NCI-H2107 (cell line): ENCODE measurements at regions not wholly inside any gene's neighbourhood (a gene's known extent, or its start where the extent isn't known, plus 50 kb on each side); places are given as distances from the start of the nearest gene placed in this dataset.

ENCODE experiments used
- DNase-seq: peaks from one replicate; lab custom pipeline; 2025; lab: John Stamatoyannopoulos, UW

DNA sequence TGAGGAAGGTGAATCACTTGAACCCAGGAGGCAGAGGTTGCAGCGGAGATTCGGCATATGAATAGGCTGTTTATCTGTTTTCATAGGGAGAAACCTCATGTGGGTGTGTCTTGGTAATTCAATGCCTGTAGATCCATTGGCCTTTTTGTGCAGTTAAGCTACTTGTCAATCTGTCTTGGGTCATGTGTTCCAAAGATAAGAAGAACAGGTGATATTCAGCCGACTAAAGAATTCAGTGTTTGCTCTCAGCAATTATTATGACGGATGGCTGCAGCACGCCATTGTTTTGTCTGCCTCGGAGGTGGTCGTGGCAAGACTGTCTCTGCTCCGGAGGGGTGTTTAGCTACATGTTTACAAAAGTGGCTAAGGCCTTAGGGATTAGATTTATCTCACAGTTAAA lies 573.0 kb upstream of the PCDH9 start:
- no peak for DNase-seq

- DNase-seq: no peak
Observed at GRCh38 chr13:67792151-67792676, 562.1 kb upstream of the PCDH9 start.

DNA sequence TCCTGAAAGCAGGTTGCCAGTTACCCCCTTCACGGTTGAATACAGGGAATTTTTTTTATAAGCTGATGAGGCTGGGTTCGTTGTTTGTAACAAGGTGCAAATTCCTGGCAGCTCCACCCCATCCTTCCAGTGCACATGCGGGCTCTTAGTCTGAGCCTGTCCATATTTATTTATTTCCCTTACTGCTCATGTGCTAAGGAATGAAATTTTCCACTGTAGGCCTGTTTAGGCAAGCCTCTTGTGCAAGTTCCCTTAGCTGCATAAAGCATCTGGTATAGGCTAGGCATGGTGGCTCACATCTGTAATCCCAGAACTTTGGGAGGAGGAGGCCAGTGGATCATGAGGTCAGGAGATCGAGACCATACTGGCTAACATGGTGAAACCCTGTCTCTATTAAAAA lies 560.9 kb upstream of the PCDH9 start:
- no peak for DNase-seq

DNA sequence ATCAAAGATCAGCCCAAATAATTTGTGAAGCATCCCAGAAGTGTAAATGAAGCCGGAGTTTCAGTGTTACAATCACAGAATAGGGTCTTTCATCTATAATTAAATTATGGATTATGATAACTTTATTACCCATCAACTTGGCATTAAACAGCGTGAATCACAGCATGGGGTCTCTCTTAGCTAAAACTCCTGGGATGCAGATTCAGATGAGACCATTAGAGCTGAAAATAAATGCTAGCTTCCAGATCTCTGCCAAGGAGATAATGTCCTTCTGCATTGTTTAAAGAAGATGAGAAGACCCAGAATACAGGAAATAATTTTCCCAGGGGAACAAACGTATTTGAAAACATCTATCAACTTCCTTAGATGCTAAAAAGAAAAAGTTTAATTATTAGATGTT lies 546.0 kb upstream of the PCDH9 start:
- no peak for DNase-seq

DNA sequence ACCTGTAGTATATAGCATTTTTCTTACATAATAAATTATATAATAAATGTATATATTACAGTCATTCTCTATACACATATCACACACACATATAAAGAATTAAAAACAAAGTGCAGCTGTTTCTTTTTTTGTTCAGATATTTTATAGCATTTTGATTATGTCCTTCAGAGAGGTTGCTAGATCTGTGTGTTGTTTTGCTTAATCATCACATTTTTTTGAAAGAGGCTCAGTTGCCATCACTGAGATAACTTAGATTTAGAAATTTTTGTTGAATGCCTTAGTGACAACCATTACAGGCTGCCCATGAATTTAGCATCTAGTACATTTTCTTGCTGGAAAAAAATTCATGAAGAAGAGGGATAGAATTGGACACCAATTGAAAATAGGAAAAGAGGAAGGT lies 545.2 kb upstream of the PCDH9 start:
- DNase-seq: no peak

DNA sequence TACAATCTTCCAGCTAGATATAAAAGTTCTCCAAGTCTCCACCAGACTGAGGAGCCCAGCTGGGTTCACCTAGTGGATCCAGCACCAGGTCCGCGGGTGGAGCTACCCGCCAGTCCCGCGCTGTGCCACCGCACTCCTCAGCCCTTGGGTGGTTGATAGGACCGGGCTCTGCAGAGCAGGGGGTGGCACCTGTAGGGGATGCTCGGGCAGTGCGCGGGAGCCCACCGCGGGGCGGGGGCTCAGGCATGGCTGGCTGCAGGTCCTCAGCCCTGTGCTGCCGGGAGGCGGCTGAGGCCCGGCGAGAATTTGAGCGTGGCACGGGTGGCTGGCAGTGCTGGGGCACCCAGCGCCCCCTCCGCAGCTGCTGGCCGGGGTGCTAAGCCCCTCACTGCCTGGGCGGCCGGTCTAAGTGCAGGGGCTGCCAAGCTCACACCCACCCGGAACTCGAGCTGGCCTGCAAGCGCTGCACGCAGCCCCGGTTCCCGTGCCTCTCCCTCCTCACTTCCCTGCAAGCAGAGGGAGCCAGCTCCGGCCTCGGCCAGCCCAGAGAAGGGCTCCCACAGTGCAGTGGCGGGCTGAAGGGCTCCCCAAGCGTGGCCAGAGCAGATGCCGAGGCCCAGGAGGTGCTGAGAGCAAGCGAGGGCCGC lies 542.8 kb upstream of the PCDH9 start:
- no peak for DNase-seq

DNA sequence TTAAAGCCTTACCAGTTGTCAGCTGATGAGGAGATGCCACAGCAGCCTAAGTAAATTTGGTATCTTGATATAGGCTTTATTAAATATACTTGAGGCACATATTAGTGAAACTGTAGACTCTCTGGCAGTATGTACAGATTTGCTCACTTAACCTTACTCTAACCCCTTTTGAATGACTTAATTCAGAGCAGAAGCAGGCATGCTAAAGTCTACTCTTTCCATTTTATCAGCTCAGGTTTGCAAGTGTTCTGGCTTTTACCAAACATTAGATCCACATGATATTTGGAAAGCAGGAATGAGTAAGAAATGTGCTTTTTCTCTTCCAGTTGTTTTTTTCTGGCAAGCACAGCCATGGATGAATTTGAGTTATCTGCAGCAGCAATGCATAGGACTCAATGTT lies 541.0 kb upstream of the PCDH9 start:
- no peak for DNase-seq

DNA sequence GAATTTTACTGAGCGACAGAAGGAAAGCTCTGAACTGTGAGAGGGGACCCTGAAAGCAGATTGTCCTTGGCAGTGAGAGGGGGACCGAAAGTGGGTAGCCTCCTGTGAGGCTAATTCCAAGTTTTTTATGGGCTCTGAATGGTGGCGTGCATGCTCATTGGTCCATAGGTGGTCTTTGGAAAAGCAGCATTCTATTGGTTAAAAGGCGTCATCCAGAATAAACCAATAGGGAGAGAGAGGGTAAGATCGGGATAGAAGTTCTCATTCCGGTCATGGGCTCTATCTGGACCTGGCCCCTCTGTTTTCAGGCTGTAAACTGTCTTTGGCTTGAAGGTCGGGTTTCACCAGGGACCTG lies 539.8 kb upstream of the PCDH9 start:
- no peak for DNase-seq

- no peak for DNase-seq
Observed at GRCh38 chr13:67769063-67769986, 539.2 kb upstream of the PCDH9 start.

- DNase-seq: no peak
Observed at GRCh38 chr13:67763984-67764383, 533.8 kb upstream of the PCDH9 start.

- DNase-seq: no peak
Observed at GRCh38 chr13:67763384-67763783, 533.2 kb upstream of the PCDH9 start.

DNA sequence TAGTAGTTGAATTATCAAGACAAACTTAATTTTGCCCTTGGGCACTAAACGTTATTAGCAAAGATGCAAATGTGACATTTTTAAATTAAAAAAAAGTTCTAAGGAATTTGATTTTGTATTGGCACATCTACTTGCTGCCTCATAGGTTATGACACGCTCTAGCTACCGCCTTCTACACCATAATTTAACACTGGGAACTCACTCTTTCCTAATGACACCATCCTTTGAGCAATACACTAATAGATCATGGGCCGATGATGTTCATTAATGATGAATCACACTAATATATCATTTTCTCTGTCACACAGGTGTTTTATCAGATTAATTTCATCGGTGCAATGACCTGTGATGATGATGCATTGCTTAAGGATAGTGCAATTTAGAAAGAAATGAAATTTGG lies 528.8 kb upstream of the PCDH9 start:
- no peak for DNase-seq

DNA sequence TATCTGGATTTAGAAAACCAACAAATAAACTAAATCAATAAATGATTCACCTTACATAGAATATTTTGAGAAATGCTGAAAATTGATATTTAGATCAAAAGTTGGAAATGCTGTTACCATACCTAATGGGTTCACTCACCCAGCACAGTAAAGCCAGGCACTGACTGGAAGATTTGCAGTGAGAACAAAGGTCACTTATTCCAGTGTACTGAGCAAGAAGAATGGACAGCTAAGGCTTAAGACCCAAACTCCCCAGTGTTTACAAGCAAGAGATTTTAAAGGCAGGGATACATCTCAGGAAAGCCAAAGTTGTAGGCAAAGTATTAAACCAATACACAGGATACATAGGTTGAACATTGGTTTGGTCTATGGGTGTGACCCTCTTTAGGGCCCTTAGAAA lies 523.9 kb upstream of the PCDH9 start:
- DNase-seq: no peak

DNA sequence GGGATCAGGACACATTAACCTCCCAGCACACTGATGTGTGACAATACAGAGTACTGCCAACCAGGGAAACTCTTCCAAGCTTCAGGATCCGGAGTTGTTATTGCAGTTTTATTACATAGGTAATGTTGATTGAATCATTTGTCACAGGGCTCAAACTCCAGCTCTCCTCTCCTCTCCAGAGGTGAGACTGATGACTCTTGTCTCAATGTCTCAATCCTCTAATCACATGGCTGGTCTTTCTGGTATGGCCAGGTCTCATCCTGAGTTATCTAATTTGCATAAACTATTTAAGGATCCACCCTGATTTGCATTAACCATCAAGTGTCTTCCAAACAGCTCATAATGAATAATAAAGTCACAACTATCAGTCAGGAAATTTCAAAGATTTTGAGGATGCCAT lies 522.6 kb upstream of the PCDH9 start:
- no peak for DNase-seq

DNA sequence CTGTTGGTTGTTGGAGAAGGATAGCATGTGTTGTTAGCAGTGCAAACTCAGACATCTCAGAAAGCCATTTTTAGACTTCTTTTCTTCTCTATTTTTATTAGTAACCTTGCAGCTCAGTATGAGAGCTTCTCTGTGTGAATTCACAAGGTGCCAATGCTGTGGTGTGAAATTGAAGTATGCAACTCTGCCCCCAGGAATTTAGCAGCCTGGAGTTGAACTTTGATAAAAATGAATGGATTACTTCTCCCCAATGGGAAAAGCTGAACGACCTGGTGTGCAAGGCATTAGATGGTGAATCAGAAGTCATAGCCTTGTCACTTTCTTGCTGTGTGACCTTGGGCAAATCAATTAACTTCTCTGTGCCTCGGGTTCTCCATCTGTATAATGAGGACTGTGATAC lies 512.3 kb upstream of the PCDH9 start:
- no peak for DNase-seq

DNA sequence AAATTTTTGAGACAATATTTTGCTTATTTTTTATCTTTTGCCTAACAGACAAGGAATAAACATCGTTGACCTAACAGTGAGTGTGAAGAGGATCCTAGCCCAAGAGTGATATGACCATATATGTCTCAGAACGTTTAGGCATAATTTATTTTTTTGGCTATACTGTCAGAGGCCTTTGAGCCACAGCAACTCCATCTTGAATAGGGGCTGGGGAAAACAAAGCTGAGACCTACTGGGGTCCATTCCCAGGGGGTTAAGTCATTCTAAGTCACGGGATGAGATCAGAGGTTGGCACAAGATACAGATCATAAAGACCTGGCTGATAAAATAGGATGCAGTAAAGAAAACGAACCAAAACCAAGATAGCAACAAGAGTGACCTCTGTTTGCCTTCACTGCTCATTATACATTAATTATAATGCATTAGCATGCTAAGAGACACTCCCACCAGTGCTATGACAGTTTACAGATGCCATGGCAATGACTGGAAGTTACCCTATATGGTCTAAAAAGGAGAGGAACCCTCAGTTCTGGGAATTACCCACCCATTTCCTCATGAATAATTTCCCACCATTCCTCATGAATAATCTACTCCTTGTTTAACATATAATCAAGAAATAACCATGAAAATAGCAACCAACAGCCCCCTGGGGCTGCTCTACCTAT lies 510.9 kb upstream of the PCDH9 start:
- no peak for DNase-seq

- DNase-seq: no peak
Observed at GRCh38 chr13:67736646-67737420, 506.7 kb upstream of the PCDH9 start.

DNA sequence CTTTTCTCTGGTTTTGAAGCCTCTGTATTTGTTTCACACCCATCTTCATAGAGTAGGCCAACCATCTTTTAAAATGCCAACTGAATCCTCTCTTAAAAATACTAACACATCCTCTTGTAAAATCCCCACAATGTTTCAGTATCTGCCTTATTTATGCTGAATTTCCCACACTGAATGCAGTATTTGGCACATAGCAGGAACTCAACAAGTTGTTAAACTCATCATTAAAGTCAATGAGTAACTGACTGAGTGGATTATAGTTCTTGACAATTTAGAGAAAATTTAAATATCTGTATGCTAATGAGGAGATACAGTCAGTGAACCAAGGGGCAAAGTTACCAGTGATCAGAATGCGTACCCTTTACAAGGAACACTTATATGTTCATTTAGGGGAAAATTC lies 505.5 kb upstream of the PCDH9 start:
- no peak for DNase-seq

- no peak for DNase-seq
Observed at GRCh38 chr13:67726979-67727378, 496.8 kb upstream of the PCDH9 start.

DNA sequence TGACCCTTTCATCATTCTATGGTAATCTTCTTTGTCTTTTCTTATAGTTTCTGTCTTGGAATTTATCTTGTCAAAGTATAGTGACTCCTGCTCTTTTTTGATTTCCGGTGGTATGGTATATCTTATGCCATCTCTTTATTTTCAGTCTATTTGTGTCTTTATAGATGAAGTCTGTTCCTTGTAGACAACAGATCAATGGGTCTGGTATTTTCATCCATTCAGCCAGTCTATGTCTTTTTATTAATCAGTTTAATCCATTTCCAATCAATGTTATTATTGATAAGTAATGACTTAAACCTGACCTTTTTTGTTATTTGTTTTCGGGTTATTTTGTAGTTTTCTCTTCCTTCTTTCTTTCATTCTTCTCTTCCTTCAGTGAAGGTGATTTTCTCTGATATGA lies 495.9 kb upstream of the PCDH9 start:
- DNase-seq: no peak

GRCh38 chr13:67713571-67713970 lies 483.4 kb upstream of the PCDH9 start:
- no peak for DNase-seq

DNA sequence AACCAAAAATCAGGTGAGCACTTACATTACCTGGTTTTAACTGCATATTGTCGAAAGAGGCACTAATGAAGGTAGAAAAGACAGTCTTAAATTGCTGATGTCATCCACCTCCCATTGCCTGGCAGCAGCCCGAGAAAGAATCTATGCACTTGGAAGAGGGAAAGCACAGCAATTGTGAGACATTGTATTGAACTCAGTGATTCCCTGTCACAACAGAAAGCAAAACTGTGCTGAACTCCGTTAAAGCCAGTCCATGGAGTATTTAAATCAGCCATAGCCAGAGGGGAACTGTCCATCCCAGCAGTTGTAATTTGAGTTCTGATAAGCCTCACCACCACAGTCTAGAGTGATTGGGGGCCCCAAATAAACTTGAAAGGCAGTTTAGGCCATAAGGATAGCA lies 466.6 kb upstream of the PCDH9 start:
- DNase-seq: no peak
